K562 (cell line): ENCODE measurements at regions not wholly inside any gene's neighbourhood (a gene's known extent, or its start where the extent isn't known, plus 50 kb on each side); places are given as distances from the start of the nearest gene placed in this dataset.

Source experiments
- ATAC-seq: fragments of 200-7000 bp; cut with Tn5 transposase; 3 replicates; pipeline ENCODE4 v1.9.1; 2020; ENCODE audit warnings: moderate library complexity
- BruUV-seq: library from RNA; stranded (reverse); fragments of 400-500 nt; replicated peaks from 2 replicates; lab custom pipeline; 2021; lab: Mats Ljungman, UMichigan
- CTCF ChIA-PET: fragments of 300-600 bp; formaldehyde crosslinking; extraction: SDS; loops from one replicate; lab custom pipeline; 2021; ENCODE audit warnings: low intra/inter-chr PET ratio; lab: Yijun Ruan, JAX
- POLR2A ChIA-PET: fragments of 300-600, 350-650 bp; sonication (Branson Sonifier 250); formaldehyde crosslinking; extraction: SDS; loops from one replicate; lab custom pipeline; 2021; ENCODE audit warnings: antibody characterized with exemption, inconsistent platforms; lab: Yijun Ruan, JAX
- DNase-seq, 4 experiments: peaks; one replicate each; pipeline versions ENCODE4 v3.0.0 to v3.0.0-alpha.2; 2011 to 2018; ENCODE audit warnings: low spot score in 3 of 4, mixed read lengths in 3 of 4; ENCODE audit errors: extremely low read depth in 1 of 4
- FAIRE-seq: peaks from 2 replicates; lab custom pipeline; 2011; peaks lifted over from hg19 to GRCh38; lab: Jason Lieb, UNC
- H2AFZ ChIP-seq: 2 replicates; pipeline ENCODE4 v1.6.0; 2011; ENCODE audit warnings: low read depth, low read length, control low read depth, inconsistent platforms
- H3K27ac ChIP-seq: fragments of 200-600 bp; 3 replicates; pipeline ENCODE4 v1.8.0; 2011; ENCODE audit warnings: low read depth, mild to moderate bottlenecking, control low read depth, inconsistent platforms, low read length, moderate library complexity, mixed read lengths; ENCODE audit errors: extremely low read depth
- H3K27me3 ChIP-seq, 2 experiments: fragments of 300-600 bp in 1 of 2; 2 replicates in 1 of 2; 3 replicates in 1 of 2; pipeline versions ENCODE4 v1.6.0 to v1.8.0; 2011; ENCODE audit warnings: inconsistent platforms in 2 of 2, low read length in 2 of 2, mild to moderate bottlenecking in 1 of 2, mixed read lengths in 1 of 2, moderate library complexity in 1 of 2; ENCODE audit not compliant: control insufficient read depth in 2 of 2, insufficient read depth in 2 of 2
- H3K36me3 ChIP-seq: fragments of 300-600 bp; 3 replicates; pipeline ENCODE4 v1.8.0; 2011; ENCODE audit warnings: mild to moderate bottlenecking, low read length, inconsistent platforms; ENCODE audit not compliant: control insufficient read depth, insufficient read depth
- H3K4me1 ChIP-seq, 2 experiments: fragments of 200-600 bp in 1 of 2; replicated peaks in 1 of 2; 2 replicates in 1 of 2; 3 replicates in 1 of 2; pipeline versions ENCODE4 v1.5.1 to v1.8.0; 2011; ENCODE audit warnings: inconsistent platforms in 2 of 2, low read length in 2 of 2, mild to moderate bottlenecking in 1 of 2, mixed read lengths in 1 of 2, moderate library complexity in 1 of 2; ENCODE audit not compliant: control insufficient read depth in 2 of 2, insufficient read depth in 2 of 2
- H3K4me2 ChIP-seq: 2 replicates; pipeline ENCODE4 v1.6.1; 2011; ENCODE audit warnings: low read length, control low read depth, inconsistent platforms, mixed read lengths; ENCODE audit not compliant: insufficient read depth
- H3K4me3 ChIP-seq: fragments of 200-600 bp; sonication (generic), shearing (Covaris generic); 2 replicates; pipeline ENCODE4 v1.5.1; 2016; ENCODE audit warnings: control low read depth, inconsistent platforms
- H3K79me2 ChIP-seq: fragments of 200-600 bp; 3 replicates; pipeline ENCODE4 v1.8.0; 2011; ENCODE audit warnings: low read length, inconsistent platforms; ENCODE audit not compliant: control insufficient read depth, insufficient read depth
- H3K9ac ChIP-seq, 2 experiments: 2 replicates each; pipeline versions ENCODE4 v1.6.0 to v1.6.1; 2011; ENCODE audit warnings: low read depth in 2 of 2, low read length in 2 of 2, control low read depth in 1 of 2, inconsistent platforms in 1 of 2, mild to moderate bottlenecking in 1 of 2, mixed read lengths in 1 of 2; ENCODE audit not compliant: insufficient read depth in 1 of 2
- H3K9me1 ChIP-seq: one replicate; pipeline ENCODE4 v1.6.0; 2011; ENCODE audit warnings: inconsistent platforms, mild to moderate bottlenecking, low read length, moderate library complexity; ENCODE audit not compliant: control insufficient read depth, insufficient read depth
- H3K9me3 ChIP-seq: replicated peaks from 2 replicates; pipeline ENCODE4 v1.5.1; 2011; ENCODE audit warnings: low read depth, low read length, inconsistent platforms; ENCODE audit not compliant: control insufficient read depth, insufficient read depth
- H4K20me1 ChIP-seq: replicated peaks from 2 replicates; pipeline ENCODE4 v1.6.1; 2011; ENCODE audit warnings: low read length, inconsistent platforms, mixed read lengths; ENCODE audit not compliant: control insufficient read depth, insufficient read depth
- DNMT1 ChIP-seq: fragments of 450-650 bp; IDR thresholded peaks from 2 replicates; pipeline ENCODE4 v1.6.1; 2016; ENCODE audit warnings: antibody characterized with exemption, mild to moderate bottlenecking
- ETS1 ChIP-seq: conservative IDR thresholded peaks from 2 replicates; pipeline ENCODE4 v1.6.1; 2011; ENCODE audit warnings: low read depth, mild to moderate bottlenecking, low read length; ENCODE audit not compliant: control insufficient read depth
- NCOA1 ChIP-seq: fragments of 450-650 bp; IDR thresholded peaks from 2 replicates; pipeline ENCODE4 v1.6.1; 2016; ENCODE audit warnings: low read depth
- NCOA2 ChIP-seq, 2 experiments: fragments of 450-650 bp; IDR thresholded peaks; 2 replicates each; pipeline ENCODE4 v1.6.1; 2018; ENCODE audit warnings: mild to moderate bottlenecking in 2 of 2, moderate library complexity in 1 of 2; ENCODE audit not compliant: partially characterized antibody in 2 of 2
- NR2C1 ChIP-seq, 2 experiments: fragments of 450-650 bp; IDR thresholded peaks; 2 replicates each; pipeline ENCODE4 v1.6.1; 2017; ENCODE audit warnings: mild to moderate bottlenecking in 2 of 2, antibody characterized with exemption in 1 of 2, inconsistent platforms in 1 of 2, missing compliant biosample characterization in 1 of 2, missing genetic modification characterization in 1 of 2
- OTX1 ChIP-seq: fragments of 450-650 bp; formaldehyde crosslinking; IDR thresholded peaks from 2 replicates; pipeline ENCODE4 v1.4.0; 2022; ENCODE audit warnings: mild to moderate bottlenecking
- RREB1 ChIP-seq: fragments of 250-450 bp; sonication (Bioruptor Pico); IDR thresholded peaks from 2 replicates; pipeline ENCODE4 v1.4.0; 2020
- SPI1 ChIP-seq: IDR thresholded peaks from 2 replicates; pipeline ENCODE4 v1.6.1; 2011; ENCODE audit warnings: low read depth, low read length, control low read depth, borderline replicate concordance
- ZKSCAN1 ChIP-seq: fragments of 150-350 bp; IDR thresholded peaks from 2 replicates; pipeline ENCODE4 v1.6.1; 2016; ENCODE audit warnings: low read depth, low read length
- ZMIZ1 ChIP-seq, 2 experiments: fragments of 150-350 bp in 1 of 2; IDR thresholded peaks; 2 replicates each; pipeline ENCODE4 v1.6.1; 2012 to 2016; ENCODE audit warnings: low read depth in 2 of 2, low read length in 2 of 2, mild to moderate bottlenecking in 1 of 2, moderate library complexity in 1 of 2
- ZNF12 ChIP-seq: sonication (generic); formaldehyde crosslinking; IDR thresholded peaks from 2 replicates; pipeline ENCODE4 v1.4.0; 2020; ENCODE audit warnings: mild to moderate bottlenecking, missing genetic modification reagents
- ZNF717 ChIP-seq: fragments of 250-450 bp; sonication (Bioruptor Pico); IDR thresholded peaks from 2 replicates; pipeline ENCODE4 v1.5.0; 2021
- WGBS: fragments of 100-300 bp; shearing (Covaris generic); methylation state at CpG from one replicate; pipeline ENCODE4 v1.1.6; 2016; ENCODE audit warnings: low coverage, mixed read lengths; ENCODE audit not compliant: insufficient coverage; ENCODE audit errors: missing lambda C conversion rate; 5-methylcytosine and 5-hydroxymethylcytosine counted together
- in situ Hi-C: fragments of 300-500 bp; cut with MboI; formaldehyde crosslinking; loops from 4 replicates; pipeline ENCODE4 v1.15.0; 2018; ENCODE audit warnings: inconsistent platforms, mixed read lengths
- intact Hi-C: fragments of 100-400 bp; cut with micrococcal nuclease; formaldehyde crosslinking; loops from 2 replicates; pipeline ENCODE4 v1.14.2; 2022

- no peaks in the 10 kb centered on the region for H4K20me1 ChIP-seq
- H3K27me3 ChIP-seq = peaks cover 14 to 43% of the 10 kb centered on the region in 2 experiments; a peak in 3 of 5 replicates
- no peaks in the 10 kb centered on the region for H3K9me1 ChIP-seq
- ATAC-seq = no peak
- no peak overlapping the region for H3K4me3 ChIP-seq
- POLR2A ChIA-PET = no interaction called here
- no peaks in the 10 kb centered on the region for H3K4me1 ChIP-seq
- CTCF ChIA-PET = no interaction called here
- WGBS = 0% methylated on average over 11 of the region's 11 CpGs
- H3K79me2 ChIP-seq = no peaks in the 10 kb centered on the region
- H3K27ac ChIP-seq = no peak overlapping the region
- no peak for DNase-seq
- H3K4me2 ChIP-seq = no peak overlapping the region
- BruUV-seq = no TSS peak
- no peak for FAIRE-seq
- TF ChIP-seq ZMIZ1 (IDR thresholded peaks at IDR 0.05; ENCODE audit: low read depth in 2 of 2, low read length in 2 of 2) (no peak), ZNF12 (CRISPR knock-in tag) (no peak), OTX1 (CRISPR knock-in tag) (no peak), RREB1 (CRISPR knock-in tag) (no peak), NCOA2 (IDR thresholded peaks at IDR 0.05; ENCODE audit: partially characterized antibody in 2 of 2) (no peak), ZKSCAN1 (no peak), NR2C1 (IDR thresholded peaks at IDR 0.05) (no peak), NR2C1 (tag; IDR thresholded peaks at IDR 0.05) (no peak), DNMT1 (no peak), SPI1 (no peak), ETS1 (no peak), NCOA1 (no peak), ZNF717 (CRISPR knock-in tag) (no peak)
- in situ Hi-C loops (no loop called here), intact Hi-C loops (no loop called here)
- H3K9me3 ChIP-seq = no peaks in the 10 kb centered on the region
- H2AFZ ChIP-seq = no peak overlapping the region
- no peak overlapping the region for H3K9ac ChIP-seq
- no peaks in the 10 kb centered on the region for H3K36me3 ChIP-seq
Measured at GRCh38 chr2:366706-367105, 78.8 kb upstream of the ALKAL2 start.
